ENCODE measurements at regions not wholly inside any gene's neighbourhood (a gene's known extent, or its start where the extent isn't known, plus 50 kb on each side); places are given as distances from the start of the nearest gene placed in this dataset.

DNA sequence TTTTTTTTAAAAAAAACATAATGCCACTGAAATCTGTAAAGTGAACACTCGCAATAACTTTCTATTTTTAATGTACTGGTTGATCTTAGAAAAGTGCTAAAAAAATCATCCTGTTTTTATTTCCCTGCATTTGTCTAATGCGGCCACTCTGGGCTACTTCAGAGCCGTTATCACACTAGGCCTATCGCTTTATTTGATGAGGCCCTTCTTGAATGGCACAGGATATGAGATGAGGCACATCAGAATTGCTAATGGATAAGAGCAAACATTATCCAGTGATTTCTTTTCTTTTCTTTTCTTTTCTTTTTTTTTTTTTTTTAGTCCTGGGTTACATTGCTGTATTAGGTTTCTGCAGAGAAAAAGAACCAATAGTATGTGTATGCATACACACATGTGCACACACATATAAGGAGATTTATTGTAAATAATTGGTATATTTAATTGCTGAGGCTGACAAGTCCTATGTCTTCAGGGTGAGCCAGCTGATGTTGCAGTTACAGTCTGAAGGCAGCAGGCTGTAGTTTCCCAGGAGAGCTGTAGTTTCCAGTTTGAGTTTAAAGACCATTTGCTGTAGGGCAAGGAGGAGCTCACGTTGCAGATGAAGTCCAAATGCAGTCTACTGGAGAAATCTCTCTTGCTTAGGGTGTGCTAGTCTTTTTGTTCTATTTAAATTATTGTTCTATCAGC lies 391.7 kb downstream of the MED10 start:
- Histone ChIP-seq H3F3A (ENCODE audit: insufficient read depth, low read length) (no peaks in the 10 kb centered on the region), H3K9me3 (ENCODE audit: low read length) (no peaks in the 10 kb centered on the region), H3K4me3 (ENCODE audit: low read depth, low read length, poor library complexity, severe bottlenecking) (no peak overlapping the region), H3K27ac (ENCODE audit: low read depth, low read length, poor library complexity, severe bottlenecking) (no peak overlapping the region), H3K4me2 (ENCODE audit: low read length) (no peak overlapping the region), H3K9me2 (ENCODE audit: low read depth, low read length) (no peaks in the 10 kb centered on the region), H3K27me3 (ENCODE audit: insufficient read depth, low read length) (no peaks in the 10 kb centered on the region), H3K4me1 (ENCODE audit: insufficient read depth, low read length, severe bottlenecking) (no peaks in the 10 kb centered on the region), H3K9ac (ENCODE audit: low read length) (no peak overlapping the region), H4K20me1 (ENCODE audit: insufficient read depth, low read length) (no peaks in the 10 kb centered on the region), H3K36me3 (ENCODE audit: insufficient read depth, low read length) (no peaks in the 10 kb centered on the region), H3K79me2 (ENCODE audit: insufficient read depth, low read length) (no peaks in the 10 kb centered on the region), H2AFZ (ENCODE audit: low read length) (no peak overlapping the region)
- TF ChIP-seq EZH2 (IDR thresholded peaks at IDR 0.05; ENCODE audit: borderline replicate concordance, low read length) = no peak
- TF ChIP-seq, protein P1, sequence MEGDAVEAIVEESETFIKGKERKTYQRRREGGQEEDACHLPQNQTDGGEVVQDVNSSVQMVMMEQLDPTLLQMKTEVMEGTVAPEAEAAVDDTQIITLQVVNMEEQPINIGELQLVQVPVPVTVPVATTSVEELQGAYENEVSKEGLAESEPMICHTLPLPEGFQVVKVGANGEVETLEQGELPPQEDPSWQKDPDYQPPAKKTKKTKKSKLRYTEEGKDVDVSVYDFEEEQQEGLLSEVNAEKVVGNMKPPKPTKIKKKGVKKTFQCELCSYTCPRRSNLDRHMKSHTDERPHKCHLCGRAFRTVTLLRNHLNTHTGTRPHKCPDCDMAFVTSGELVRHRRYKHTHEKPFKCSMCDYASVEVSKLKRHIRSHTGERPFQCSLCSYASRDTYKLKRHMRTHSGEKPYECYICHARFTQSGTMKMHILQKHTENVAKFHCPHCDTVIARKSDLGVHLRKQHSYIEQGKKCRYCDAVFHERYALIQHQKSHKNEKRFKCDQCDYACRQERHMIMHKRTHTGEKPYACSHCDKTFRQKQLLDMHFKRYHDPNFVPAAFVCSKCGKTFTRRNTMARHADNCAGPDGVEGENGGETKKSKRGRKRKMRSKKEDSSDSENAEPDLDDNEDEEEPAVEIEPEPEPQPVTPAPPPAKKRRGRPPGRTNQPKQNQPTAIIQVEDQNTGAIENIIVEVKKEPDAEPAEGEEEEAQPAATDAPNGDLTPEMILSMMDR (IDR thresholded peaks at IDR 0.05; ENCODE audit: low read length) = no peak

DNA sequence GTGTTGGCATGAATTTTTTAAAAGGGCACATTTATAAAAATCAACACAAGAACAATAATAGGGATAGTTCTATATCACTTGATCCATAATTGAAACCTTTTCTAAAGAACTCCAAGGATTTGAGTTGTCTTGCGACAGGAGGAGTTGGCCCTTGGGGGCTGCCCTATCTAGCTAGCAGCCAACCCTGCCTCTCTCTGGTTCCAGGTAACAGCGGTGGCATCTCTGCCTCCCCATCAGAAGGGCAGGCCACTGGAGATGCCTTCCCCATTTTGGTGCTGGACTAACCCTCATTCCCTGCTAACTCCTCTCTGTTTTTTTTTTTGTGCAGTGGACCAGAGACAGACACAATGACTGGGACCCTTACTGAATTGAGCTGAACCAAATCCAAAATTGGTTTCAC lies 393.0 kb downstream of the MED10 start:
- no peaks in the 10 kb centered on the region for H3K4me1 ChIP-seq (ENCODE audit: insufficient read depth, low read length, severe bottlenecking)
- H3K9me3 ChIP-seq (ENCODE audit: low read length) = no peaks in the 10 kb centered on the region
- no peaks in the 10 kb centered on the region for H4K20me1 ChIP-seq (ENCODE audit: insufficient read depth, low read length)
- no peak overlapping the region for H3K4me3 ChIP-seq (ENCODE audit: low read depth, low read length, poor library complexity, severe bottlenecking)
- TF ChIP-seq EZH2 (IDR thresholded peaks at IDR 0.05; ENCODE audit: borderline replicate concordance, low read length) = no peak
- TF ChIP-seq, protein P1 (IDR thresholded peaks at IDR 0.05; ENCODE audit: low read length) = no peak
- H3K4me2 ChIP-seq (ENCODE audit: low read length) = no peak overlapping the region
- H3F3A ChIP-seq (ENCODE audit: insufficient read depth, low read length) = no peaks in the 10 kb centered on the region
- no peaks in the 10 kb centered on the region for H3K9me2 ChIP-seq (ENCODE audit: low read depth, low read length)
- no peaks in the 10 kb centered on the region for H3K36me3 ChIP-seq (ENCODE audit: insufficient read depth, low read length)
- H3K79me2 ChIP-seq (ENCODE audit: insufficient read depth, low read length) = no peaks in the 10 kb centered on the region
- H3K27me3 ChIP-seq (ENCODE audit: insufficient read depth, low read length) = no peaks in the 10 kb centered on the region
- no peak overlapping the region for H2AFZ ChIP-seq (ENCODE audit: low read length)
- H3K9ac ChIP-seq (ENCODE audit: low read length) = no peak overlapping the region
- H3K27ac ChIP-seq (ENCODE audit: low read depth, low read length, poor library complexity, severe bottlenecking) = no peak overlapping the region

DNA sequence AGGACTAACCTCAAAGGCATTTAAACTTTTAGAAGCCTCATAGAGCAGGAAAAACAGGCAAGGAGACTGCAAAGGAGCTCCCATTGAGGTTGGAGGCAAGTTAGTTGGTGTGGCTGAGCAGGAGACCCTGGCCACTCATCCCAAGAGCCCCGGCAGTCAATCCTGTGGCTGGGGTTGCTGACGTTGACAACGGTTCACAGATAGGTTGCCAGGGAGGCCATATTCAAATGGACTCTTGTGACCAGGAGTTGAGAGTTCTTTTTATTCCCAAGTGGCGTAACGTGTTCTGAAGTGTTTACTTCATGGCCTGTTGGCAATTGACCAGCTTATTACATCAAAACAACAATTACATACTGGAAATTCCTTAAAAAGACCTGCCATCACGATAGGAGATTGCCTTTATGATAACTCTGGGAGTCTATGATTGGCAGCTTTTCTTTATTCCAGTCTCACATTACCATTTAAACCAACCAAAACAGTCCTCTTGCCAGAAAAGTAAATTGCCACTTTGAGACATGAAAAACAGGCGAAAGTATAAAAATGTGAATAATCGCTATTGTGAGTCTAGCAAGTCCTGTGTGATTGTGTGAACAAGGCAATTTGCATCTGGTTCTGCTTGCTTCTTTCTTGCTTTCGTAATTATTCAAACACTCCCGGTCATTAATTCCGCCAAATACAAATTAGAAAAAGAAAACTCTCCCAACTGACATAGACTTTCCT lies 394.9 kb downstream of the MED10 start:
- no peaks in the 10 kb centered on the region for H3K36me3 ChIP-seq (ENCODE audit: insufficient read depth, low read length)
- H3K9ac ChIP-seq (ENCODE audit: low read length) = no peak overlapping the region
- H3K9me3 ChIP-seq (ENCODE audit: low read length) = no peaks in the 10 kb centered on the region
- H3K9me2 ChIP-seq (ENCODE audit: low read depth, low read length) = no peaks in the 10 kb centered on the region
- H3K4me1 ChIP-seq (ENCODE audit: insufficient read depth, low read length, severe bottlenecking) = no peaks in the 10 kb centered on the region
- TF ChIP-seq, protein P1 (IDR thresholded peaks at IDR 0.05; ENCODE audit: low read length) = no peak
- TF ChIP-seq EZH2 (IDR thresholded peaks at IDR 0.05; ENCODE audit: borderline replicate concordance, low read length) = no peak
- H3K4me3 ChIP-seq (ENCODE audit: low read depth, low read length, poor library complexity, severe bottlenecking) = no peak overlapping the region
- H4K20me1 ChIP-seq (ENCODE audit: insufficient read depth, low read length) = no peaks in the 10 kb centered on the region
- H3F3A ChIP-seq (ENCODE audit: insufficient read depth, low read length) = no peaks in the 10 kb centered on the region
- no peaks in the 10 kb centered on the region for H3K79me2 ChIP-seq (ENCODE audit: insufficient read depth, low read length)
- H3K27ac ChIP-seq (ENCODE audit: low read depth, low read length, poor library complexity, severe bottlenecking) = no peak overlapping the region
- H2AFZ ChIP-seq (ENCODE audit: low read length) = no peak overlapping the region
- H3K4me2 ChIP-seq (ENCODE audit: low read length) = no peak overlapping the region
- H3K27me3 ChIP-seq (ENCODE audit: insufficient read depth, low read length) = no peaks in the 10 kb centered on the region
